Prostate gland (tissue), 2 donors: ENCODE measurements at regions not wholly inside any gene's neighbourhood (a gene's known extent, or its start where the extent isn't known, plus 50 kb on each side); places are given as distances from the start of the nearest gene placed in this dataset.

ENCODE experiments used
- DNase-seq: peaks from one replicate; pipeline ENCODE4 v3.0.0-alpha.2; 2019; ENCODE audit warnings: low spot score
- H3K27ac ChIP-seq, 2 donors: fragments of 200-600 bp; sonication (generic); 2 replicates each; pipeline ENCODE4 v1.5.1; 2017 to 2019
- H3K27me3 ChIP-seq: fragments of 200-600 bp; sonication (generic); replicated peaks from 2 replicates; pipeline ENCODE4 v1.5.1; 2019; ENCODE audit not compliant: insufficient read depth
- H3K36me3 ChIP-seq, 2 donors: fragments of 200-600 bp; sonication (generic); 1 replicate in 1 of 2; 2 replicates in 1 of 2; pipeline versions ENCODE4 v1.5.1 to v1.8.1; 2017 to 2019
- H3K4me1 ChIP-seq: fragments of 200-600 bp; sonication (generic); replicated peaks from 2 replicates; pipeline ENCODE4 v1.5.1; 2019
- H3K4me3 ChIP-seq, 2 donors: fragments of 200-600 bp; sonication (generic); 2 replicates each; pipeline ENCODE4 v1.5.1; 2017 to 2019
- H3K9me3 ChIP-seq: fragments of 200-600 bp; sonication (generic); 2 replicates; pipeline ENCODE4 v1.5.1; 2017
- POLR2A ChIP-seq: fragments of 450-650 bp; IDR thresholded peaks from one replicate; pipeline ENCODE4 v1.6.1; 2016; ENCODE audit warnings: antibody characterized with exemption, mild to moderate bottlenecking
- POLR2AphosphoS5 ChIP-seq: sonication (generic); formaldehyde crosslinking; IDR thresholded peaks from one replicate; pipeline ENCODE4 v1.6.1; 2017; ENCODE audit warnings: antibody characterized with exemption
- WGBS: methylation state at CpG from one replicate; pipeline ENCODE4 v1.1.5; 2018; 5-methylcytosine and 5-hydroxymethylcytosine counted together
- intact Hi-C: fragments of 100-400 bp; cut with DNase I; formaldehyde crosslinking; loops from one replicate; pipeline ENCODE4 v1.14.2; 2022
- TF ChIP-seq, protein P1 (sequence below), 4 experiments: fragments of 200-600 bp in 2 of 4; fragments of 450-650 bp in 2 of 4; sonication (generic) in 2 of 4; IDR thresholded peaks; 1 replicate in 3 of 4; 2 replicates in 1 of 4; pipeline ENCODE4 v1.5.1; 2016 to 2019; ENCODE audit warnings: antibody characterized with exemption in 4 of 4, mild to moderate bottlenecking in 2 of 4, moderate library complexity in 2 of 4

GRCh38 chr5:143541943-143542797, 138.7 kb upstream of the NR3C1 start:
- Histone ChIP-seq H3K4me1 (no peaks in the 10 kb centered on the region), H3K27ac (no peak overlapping the region), H3K9me3 (no peaks in the 10 kb centered on the region), H3K4me3 (no peak overlapping the region), H3K27me3 (no peaks in the 10 kb centered on the region), H3K36me3 (no peaks in the 10 kb centered on the region)
- WGBS, result 43% methylated on average over 6 of the region's 6 CpGs
- DNase-seq, result no peak
- intact Hi-C loops, result no loop called here
- TF ChIP-seq, protein P1, sequence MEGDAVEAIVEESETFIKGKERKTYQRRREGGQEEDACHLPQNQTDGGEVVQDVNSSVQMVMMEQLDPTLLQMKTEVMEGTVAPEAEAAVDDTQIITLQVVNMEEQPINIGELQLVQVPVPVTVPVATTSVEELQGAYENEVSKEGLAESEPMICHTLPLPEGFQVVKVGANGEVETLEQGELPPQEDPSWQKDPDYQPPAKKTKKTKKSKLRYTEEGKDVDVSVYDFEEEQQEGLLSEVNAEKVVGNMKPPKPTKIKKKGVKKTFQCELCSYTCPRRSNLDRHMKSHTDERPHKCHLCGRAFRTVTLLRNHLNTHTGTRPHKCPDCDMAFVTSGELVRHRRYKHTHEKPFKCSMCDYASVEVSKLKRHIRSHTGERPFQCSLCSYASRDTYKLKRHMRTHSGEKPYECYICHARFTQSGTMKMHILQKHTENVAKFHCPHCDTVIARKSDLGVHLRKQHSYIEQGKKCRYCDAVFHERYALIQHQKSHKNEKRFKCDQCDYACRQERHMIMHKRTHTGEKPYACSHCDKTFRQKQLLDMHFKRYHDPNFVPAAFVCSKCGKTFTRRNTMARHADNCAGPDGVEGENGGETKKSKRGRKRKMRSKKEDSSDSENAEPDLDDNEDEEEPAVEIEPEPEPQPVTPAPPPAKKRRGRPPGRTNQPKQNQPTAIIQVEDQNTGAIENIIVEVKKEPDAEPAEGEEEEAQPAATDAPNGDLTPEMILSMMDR (IDR thresholded peaks at IDR 0.05), result no peak
- no peak for TF ChIP-seq POLR2AphosphoS5
- no peak for TF ChIP-seq POLR2A

DNA sequence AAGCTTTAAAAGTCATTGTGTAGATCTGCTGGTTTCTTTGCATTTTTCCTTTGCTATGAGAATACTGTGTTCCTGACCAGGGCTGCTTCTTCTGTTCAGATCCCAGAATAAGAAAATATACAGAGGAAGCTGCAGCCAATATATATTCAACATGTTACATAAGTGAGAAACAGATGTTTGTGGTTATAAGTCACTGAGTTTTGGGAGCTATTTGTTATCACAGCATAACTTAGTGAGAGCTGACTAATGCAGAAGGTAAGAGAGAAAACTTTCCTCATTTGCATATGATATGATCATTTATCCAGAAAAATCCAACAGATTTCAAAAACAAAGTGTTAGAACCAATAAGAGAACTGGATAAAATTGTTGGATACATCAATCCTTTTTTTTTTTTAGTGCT, 136.3 kb upstream of the NR3C1 start:
- TF ChIP-seq POLR2A (no peak), POLR2AphosphoS5 (no peak)
- TF ChIP-seq, protein P1 (IDR thresholded peaks at IDR 0.05), result no peak
- DNase-seq, result no peak
- H3K4me1 ChIP-seq, result no peaks in the 10 kb centered on the region
- no peaks in the 10 kb centered on the region for H3K9me3 ChIP-seq
- H3K27ac ChIP-seq, result no peak overlapping the region
- no peaks in the 10 kb centered on the region for H3K27me3 ChIP-seq
- no peaks in the 10 kb centered on the region for H3K36me3 ChIP-seq
- H3K4me3 ChIP-seq, result no peak overlapping the region
- intact Hi-C loops, result no loop called here

- no peaks in the 10 kb centered on the region for H3K27me3 ChIP-seq
- no peaks in the 10 kb centered on the region for H3K9me3 ChIP-seq
- no peak overlapping the region for H3K27ac ChIP-seq
- no peak overlapping the region for H3K4me3 ChIP-seq
- WGBS, result 68% methylated on average over 2 of the region's 2 CpGs
- TF ChIP-seq POLR2A (no peak), POLR2AphosphoS5 (no peak)
- TF ChIP-seq, protein P1 (IDR thresholded peaks at IDR 0.05), result no peak
- no peak for DNase-seq
- intact Hi-C loops, result no loop called here
- no peaks in the 10 kb centered on the region for H3K4me1 ChIP-seq
- H3K36me3 ChIP-seq, result no peaks in the 10 kb centered on the region
Measured at GRCh38 chr5:143537056-143537455, 133.6 kb upstream of the NR3C1 start.

GRCh38 chr5:143536364-143536763, 132.9 kb upstream of the NR3C1 start:
- no peaks in the 10 kb centered on the region for H3K36me3 ChIP-seq
- no peak for TF ChIP-seq POLR2A
- TF ChIP-seq, protein P1 (IDR thresholded peaks at IDR 0.05), result no peak
- TF ChIP-seq POLR2AphosphoS5, result no peak
- H3K4me3 ChIP-seq, result no peak overlapping the region
- no peak for DNase-seq
- 98% methylated on average over 3 of the region's 3 CpGs for WGBS
- H3K9me3 ChIP-seq, result no peaks in the 10 kb centered on the region
- H3K27ac ChIP-seq, result no peak overlapping the region
- no peaks in the 10 kb centered on the region for H3K27me3 ChIP-seq
- no peaks in the 10 kb centered on the region for H3K4me1 ChIP-seq
- intact Hi-C loops, result no loop called here

- DNase-seq, result no peak
- H3K36me3 ChIP-seq, result no peaks in the 10 kb centered on the region
- 71% methylated on average over 6 of the region's 6 CpGs for WGBS
- intact Hi-C loops, result no loop called here
- no peak overlapping the region for H3K27ac ChIP-seq
- H3K9me3 ChIP-seq, result no peaks in the 10 kb centered on the region
- H3K27me3 ChIP-seq, result no peaks in the 10 kb centered on the region
- no peak overlapping the region for H3K4me3 ChIP-seq
- no peaks in the 10 kb centered on the region for H3K4me1 ChIP-seq
- TF ChIP-seq, protein P1 (IDR thresholded peaks at IDR 0.05), result no peak
- no peak for TF ChIP-seq POLR2A
- no peak for TF ChIP-seq POLR2AphosphoS5
Measured at GRCh38 chr5:143534761-143535154, 131.3 kb upstream of the NR3C1 start.
